HepG2 (cell line): ENCODE measurements at regions not wholly inside any gene's neighbourhood (a gene's known extent, or its start where the extent isn't known, plus 50 kb on each side); places are given as distances from the start of the nearest gene placed in this dataset.

Experiments
- ATAC-seq: fragments of 200-7000 bp; cut with Tn5 transposase; 3 replicates; pipeline ENCODE4 v1.9.1; 2020; ENCODE audit warnings: mild to moderate bottlenecking, moderate library complexity
- BruUV-seq: library from RNA; stranded (reverse); fragments of 400-500 nt; replicated peaks from 2 replicates; lab custom pipeline; 2021; lab: Mats Ljungman, UMichigan
- CTCF ChIA-PET: fragments of 300-600 bp; formaldehyde crosslinking; extraction: SDS; loops from one replicate; lab custom pipeline; 2021; ENCODE audit warnings: low total read pairs, inconsistent platforms, low intra/inter-chr PET ratio; lab: Yijun Ruan, JAX
- POLR2A ChIA-PET: fragments of 350-600 bp; sonication (Branson Sonifier 250); formaldehyde crosslinking; loops from one replicate; lab custom pipeline; 2020; ENCODE audit warnings: antibody characterized with exemption, inconsistent platforms; lab: Yijun Ruan, JAX
- DNase-seq: peaks from one replicate; pipeline ENCODE4 v3.0.0-alpha.2; 2015; ENCODE audit warnings: low spot score
- FAIRE-seq: peaks from 3 replicates; lab custom pipeline; 2011; peaks lifted over from hg19 to GRCh38; lab: Jason Lieb, UNC
- H2AFZ ChIP-seq: one replicate; pipeline ENCODE4 v1.6.1; 2011; ENCODE audit warnings: low read length, inconsistent platforms
- H3K27ac ChIP-seq: fragments of 300-600 bp; 3 replicates; pipeline ENCODE4 v1.8.0; 2011; ENCODE audit warnings: mixed run types, mild to moderate bottlenecking, mixed read lengths, low read length, inconsistent platforms; ENCODE audit not compliant: insufficient read depth; ENCODE audit errors: extremely low read length
- H3K27me3 ChIP-seq, 2 experiments: fragments of 200-600 bp in 1 of 2; 2 replicates in 1 of 2; 3 replicates in 1 of 2; pipeline versions ENCODE4 v1.6.0 to v1.8.0; 2011; ENCODE audit warnings: low read length in 2 of 2, mild to moderate bottlenecking in 2 of 2, moderate library complexity in 2 of 2, inconsistent platforms in 1 of 2; ENCODE audit not compliant: insufficient read depth in 2 of 2, control insufficient read depth in 1 of 2
- H3K36me3 ChIP-seq, 2 experiments: fragments of 200-600 bp in 1 of 2; replicated peaks in 1 of 2; 2 replicates in 1 of 2; 3 replicates in 1 of 2; pipeline versions ENCODE4 v1.5.1 to v1.8.0; 2011; ENCODE audit warnings: low read length in 2 of 2, inconsistent platforms in 1 of 2; ENCODE audit not compliant: insufficient read depth in 2 of 2, control insufficient read depth in 1 of 2
- H3K4me1 ChIP-seq: 2 replicates; pipeline ENCODE4 v1.5.1; 2012; ENCODE audit warnings: low read length, inconsistent platforms; ENCODE audit not compliant: insufficient read depth
- H3K4me2 ChIP-seq: 2 replicates; pipeline ENCODE4 v1.6.0; 2011; ENCODE audit warnings: low read depth, low read length, inconsistent platforms
- H3K4me3 ChIP-seq, 3 experiments: fragments of 200-600 bp in 1 of 3; sonication (generic), shearing (Covaris generic) in 1 of 3; replicated peaks in 1 of 3; 2 replicates each; pipeline ENCODE4 v1.5.1; 2011 to 2016; ENCODE audit warnings: low read length in 3 of 3, inconsistent platforms in 2 of 3, low read depth in 2 of 3, mild to moderate bottlenecking in 2 of 3, control low read depth in 1 of 3, mixed read lengths in 1 of 3; ENCODE audit not compliant: insufficient read depth in 1 of 3
- H3K79me2 ChIP-seq: one replicate; pipeline ENCODE4 v1.6.1; 2011; ENCODE audit warnings: low read length, inconsistent platforms; ENCODE audit not compliant: insufficient read depth
- H3K9ac ChIP-seq: 2 replicates; pipeline ENCODE4 v1.6.0; 2011; ENCODE audit warnings: mild to moderate bottlenecking, low read depth, low read length, inconsistent platforms; ENCODE audit not compliant: insufficient read depth
- H3K9me3 ChIP-seq: 2 replicates; pipeline ENCODE4 v1.5.1; 2012; ENCODE audit warnings: mild to moderate bottlenecking, low read length
- H4K20me1 ChIP-seq: 2 replicates; pipeline ENCODE4 v1.6.0; 2011; ENCODE audit warnings: inconsistent platforms, mild to moderate bottlenecking, low read length, moderate library complexity; ENCODE audit not compliant: insufficient read depth
- BCLAF1 ChIP-seq: fragments of 450-650 bp; IDR thresholded peaks from 2 replicates; pipeline ENCODE4 v1.6.1; 2017; ENCODE audit warnings: mild to moderate bottlenecking
- FOXK2 ChIP-seq: fragments of 450-650 bp; IDR thresholded peaks from 2 replicates; pipeline ENCODE4 v1.6.1; 2016
- GABPA ChIP-seq, 2 experiments: IDR thresholded peaks; 2 replicates each; pipeline ENCODE4 v1.6.1; 2011 to 2016; ENCODE audit warnings: low read depth in 2 of 2, low read length in 1 of 2, missing biosample characterization in 1 of 2, missing genetic modification characterization in 1 of 2
- KDM5A ChIP-seq: fragments of 200-600 bp; sonication (generic); IDR thresholded peaks from 2 replicates; pipeline ENCODE4 v1.7.0; 2018; ENCODE audit warnings: antibody characterized with exemption, mild to moderate bottlenecking, low read length, borderline replicate concordance
- LCORL ChIP-seq, 2 experiments: fragments of 450-650 bp in 1 of 2; sonication (generic) in 1 of 2; formaldehyde crosslinking in 1 of 2; IDR thresholded peaks; 2 replicates each; pipeline versions ENCODE4 v1.5.0 to v1.6.1; 2017 to 2020; ENCODE audit warnings: antibody characterized with exemption in 1 of 2, missing genetic modification reagents in 1 of 2
- NFIB ChIP-seq: sonication (generic); formaldehyde crosslinking; IDR thresholded peaks from 2 replicates; pipeline ENCODE4 v1.9.0; 2021; ENCODE audit warnings: missing genetic modification reagents, mild to moderate bottlenecking, borderline replicate concordance
- NFKBIZ ChIP-seq: IDR thresholded peaks from 2 replicates; pipeline ENCODE4 v1.6.1; 2018; ENCODE audit warnings: missing genetic modification reagents, missing compliant biosample characterization
- SIN3B ChIP-seq: fragments of 150-350 bp; IDR thresholded peaks from 2 replicates; pipeline ENCODE4 v1.6.1; 2014; ENCODE audit warnings: low read length
- SMARCC2 ChIP-seq: fragments of 450-650 bp; IDR thresholded peaks from 2 replicates; pipeline ENCODE4 v1.6.1; 2017; ENCODE audit warnings: antibody characterized with exemption, mild to moderate bottlenecking
- TBX2 ChIP-seq: sonication (generic); formaldehyde crosslinking; IDR thresholded peaks from 2 replicates; pipeline ENCODE4 v1.5.0; 2020; ENCODE audit warnings: missing genetic modification reagents, mild to moderate bottlenecking, borderline replicate concordance
- XRCC5 ChIP-seq: fragments of 200-400 bp; formaldehyde crosslinking; optimal IDR thresholded peaks from 2 replicates; pipeline ENCODE3; 2017; ENCODE audit warnings: mild to moderate bottlenecking, low read length
- ZFP62 ChIP-seq: sonication (generic); formaldehyde crosslinking; IDR thresholded peaks from 2 replicates; pipeline ENCODE4 v1.4.0; 2020; ENCODE audit warnings: missing genetic modification reagents
- ZNF20 ChIP-seq: sonication (generic); formaldehyde crosslinking; IDR thresholded peaks from 2 replicates; pipeline ENCODE4 v1.4.0; 2020; ENCODE audit warnings: mild to moderate bottlenecking, moderate library complexity, missing genetic modification reagents
- ZNF3 ChIP-seq: IDR thresholded peaks from 2 replicates; pipeline ENCODE4 v1.7.0; 2017; ENCODE audit warnings: inconsistent platforms
- ZNF335 ChIP-seq: sonication (generic); formaldehyde crosslinking; IDR thresholded peaks from 2 replicates; pipeline ENCODE4 v1.4.0; 2020; ENCODE audit warnings: missing genetic modification reagents
- ZSCAN31 ChIP-seq: sonication (generic); formaldehyde crosslinking; IDR thresholded peaks from 2 replicates; pipeline ENCODE4 v1.5.0; 2020; ENCODE audit warnings: low read depth, mild to moderate bottlenecking, missing genetic modification reagents
- WGBS: methylation state at CpG from one replicate; pipeline ENCODE4 v1.1.6; 2017; ENCODE audit warnings: low lambda C conversion rate; 5-methylcytosine and 5-hydroxymethylcytosine counted together
- in situ Hi-C: cut with HindIII; loops from 2 replicates; pipeline ENCODE4 v1.10.0; 2017; ENCODE audit warnings: low pct_unique_long_range_greater_than_20kb; ENCODE audit not compliant: extremely low pct_ligation_motif_present
- intact Hi-C: fragments of 100-400 bp; cut with micrococcal nuclease; formaldehyde crosslinking; loops from one replicate; pipeline ENCODE4 v1.10.0; 2022; ENCODE audit not compliant: unreplicated experiment
- TF ChIP-seq, protein P1 (sequence below): sonication (generic); formaldehyde crosslinking; IDR thresholded peaks from 2 replicates; pipeline ENCODE4 v1.8.1; 2023; ENCODE audit warnings: mild to moderate bottlenecking, moderate library complexity, missing genetic modification reagents
- TF ChIP-seq, protein P2 (sequence below): sonication (generic); formaldehyde crosslinking; IDR thresholded peaks from 2 replicates; pipeline ENCODE4 v1.5.0; 2020; ENCODE audit warnings: missing genetic modification reagents, mild to moderate bottlenecking, borderline replicate concordance

DNA sequence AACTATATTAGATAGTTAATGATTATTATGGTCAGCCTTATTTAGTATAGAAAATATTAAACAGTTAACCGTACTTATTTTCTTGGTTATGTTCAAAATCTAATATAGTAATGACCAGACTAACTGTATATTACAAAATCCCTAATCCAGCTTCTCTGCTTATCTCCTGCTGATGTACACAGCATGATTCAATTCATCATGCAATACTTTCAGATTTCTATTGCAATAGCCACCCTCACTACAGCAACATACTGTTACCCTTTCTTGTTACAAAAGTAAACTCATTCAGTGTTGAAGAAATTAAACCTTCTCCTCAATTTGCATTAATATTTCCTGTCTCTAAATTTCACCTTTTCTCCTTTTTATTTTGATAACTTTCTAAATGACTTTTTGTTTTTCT lies 1375.0 kb upstream of the NUDT12 start (continued):
- TF ChIP-seq, protein P1, sequence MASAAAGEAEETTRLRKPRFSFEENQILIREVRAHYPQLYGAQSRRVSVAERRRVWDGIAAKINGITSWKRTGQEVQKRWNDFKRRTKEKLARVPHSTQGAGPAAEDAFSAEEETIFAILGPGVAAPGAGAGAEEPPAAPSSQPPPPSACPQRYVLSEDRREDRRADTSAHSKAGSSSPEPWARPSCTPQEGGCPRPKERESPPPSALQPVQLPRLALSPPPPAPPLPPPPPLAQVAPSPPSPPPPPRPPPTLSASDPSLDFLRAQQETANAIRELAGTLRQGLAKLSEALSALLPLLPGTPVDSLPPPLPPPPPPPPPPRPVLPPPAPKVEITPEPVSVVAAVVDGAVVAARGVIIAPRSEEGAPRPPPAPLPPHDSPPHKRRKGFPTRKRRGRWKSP (CRISPR knock-in tag) = no peak
- TF ChIP-seq TBX2 (CRISPR knock-in tag) (no peak), NFIB (no peak)

DNA sequence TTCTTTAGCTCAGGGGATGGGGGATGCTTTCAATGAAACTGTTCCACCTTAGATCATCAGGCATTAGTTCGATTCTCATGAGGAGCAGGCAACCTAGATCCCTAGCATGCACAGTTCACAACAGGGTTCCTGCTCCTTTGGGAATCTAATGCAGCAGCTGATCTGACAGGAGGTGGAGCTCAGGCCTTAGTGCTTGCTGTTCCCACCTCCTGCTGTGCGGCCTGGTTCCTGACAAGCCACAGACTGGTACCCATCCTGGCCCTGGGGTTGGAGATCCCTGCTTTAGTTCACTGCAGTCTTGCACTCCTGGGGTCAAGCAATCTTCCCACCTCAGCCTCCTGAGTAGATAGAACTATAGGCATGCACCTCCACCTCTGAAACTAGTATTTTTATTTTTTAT lies 1369.8 kb upstream of the NUDT12 start:
- Histone ChIP-seq H3K4me3 (no peak overlapping the region), H3K4me1 (no peaks in the 10 kb centered on the region), H3K4me2 (no peak overlapping the region), H3K9ac (no peak overlapping the region), H3K27ac (no peak overlapping the region), H4K20me1 (no peaks in the 10 kb centered on the region), H3K79me2 (no peaks in the 10 kb centered on the region), H3K27me3 (no peaks in the 10 kb centered on the region), H3K9me3 (no peaks in the 10 kb centered on the region), H2AFZ (no peak overlapping the region), H3K36me3 (no peaks in the 10 kb centered on the region)
- POLR2A ChIA-PET = no interaction called here
- TF ChIP-seq LCORL (IDR thresholded peaks at IDR 0.05) = no peak
- no peak for TF ChIP-seq LCORL (CRISPR knock-in tag; IDR thresholded peaks at IDR 0.05)
- no peak for TF ChIP-seq NFKBIZ (CRISPR knock-in tag)
- no peak for TF ChIP-seq SMARCC2
- TF ChIP-seq ZNF20 (CRISPR knock-in tag) = no peak
- no peak for TF ChIP-seq XRCC5
- no peak for TF ChIP-seq ZNF3 (CRISPR knock-in tag)
- no peak for TF ChIP-seq ZNF335 (CRISPR knock-in tag)
- TF ChIP-seq FOXK2 = no peak
- no peak for TF ChIP-seq BCLAF1
- TF ChIP-seq GABPA (IDR thresholded peaks at IDR 0.05; ENCODE audit: low read depth, low read length) = no peak
- no peak for TF ChIP-seq GABPA (CRISPR knock-in tag; IDR thresholded peaks at IDR 0.05; ENCODE audit: low read depth)
- TF ChIP-seq, protein P2, sequence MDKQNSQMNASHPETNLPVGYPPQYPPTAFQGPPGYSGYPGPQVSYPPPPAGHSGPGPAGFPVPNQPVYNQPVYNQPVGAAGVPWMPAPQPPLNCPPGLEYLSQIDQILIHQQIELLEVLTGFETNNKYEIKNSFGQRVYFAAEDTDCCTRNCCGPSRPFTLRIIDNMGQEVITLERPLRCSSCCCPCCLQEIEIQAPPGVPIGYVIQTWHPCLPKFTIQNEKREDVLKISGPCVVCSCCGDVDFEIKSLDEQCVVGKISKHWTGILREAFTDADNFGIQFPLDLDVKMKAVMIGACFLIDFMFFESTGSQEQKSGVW (CRISPR knock-in tag) = no peak
- no peak for TF ChIP-seq ZFP62 (CRISPR knock-in tag)
- no peak for TF ChIP-seq ZSCAN31
- no peak for TF ChIP-seq KDM5A
- TF ChIP-seq SIN3B = no peak
- no TSS peak for BruUV-seq
- CTCF ChIA-PET = no interaction called here
- WGBS = 8% methylated on average over 2 of the region's 2 CpGs
- intact Hi-C loops = no loop called here
- in situ Hi-C loops = no loop called here
- ATAC-seq (no peak), FAIRE-seq (no peak), DNase-seq (no peak)
